Immature natural killer cell (primary cell): ENCODE measurements at regions not wholly inside any gene's neighbourhood (a gene's known extent, or its start where the extent isn't known, plus 50 kb on each side); places are given as distances from the start of the nearest gene placed in this dataset.
"Not testable (repeated sequence)": the region's sequence is repeated elsewhere in the genome, so short reads cannot be mapped to it uniquely, and the experiment has no call there.

Experiments used
- DNase-seq, 3 donors: peaks; one replicate each; pipeline ENCODE4 v3.0.0; 2022; ENCODE audit warnings: mixed read lengths in 1 of 3
- H3K27ac Mint-ChIP-seq, 6 donors: one replicate each; pipeline ENCODE4 v1.8.0; 2020; ENCODE audit warnings: mixed read lengths in 6 of 6, mild to moderate bottlenecking in 5 of 6, inconsistent platforms in 4 of 6, moderate library complexity in 3 of 6
- H3K27me3 Mint-ChIP-seq, 3 donors: one replicate each; pipeline ENCODE4 v1.8.0; 2020 to 2021; ENCODE audit warnings: low read depth in 3 of 3, mild to moderate bottlenecking in 3 of 3, mixed read lengths in 3 of 3, moderate library complexity in 3 of 3, inconsistent platforms in 1 of 3
- H3K36me3 Mint-ChIP-seq, 3 donors: one replicate each; pipeline ENCODE4 v1.8.0; 2020; ENCODE audit warnings: mixed read lengths in 3 of 3, inconsistent platforms in 2 of 3, mild to moderate bottlenecking in 2 of 3
- H3K4me1 Mint-ChIP-seq, 2 donors: one replicate each; pipeline ENCODE4 v1.8.0; 2020; ENCODE audit warnings: inconsistent platforms in 2 of 2, mild to moderate bottlenecking in 2 of 2, mixed read lengths in 2 of 2, moderate library complexity in 1 of 2
- H3K4me3 Mint-ChIP-seq, 5 donors: one replicate each; pipeline ENCODE4 v1.8.0; 2020; ENCODE audit warnings: mild to moderate bottlenecking in 5 of 5, mixed read lengths in 5 of 5, inconsistent platforms in 3 of 5, moderate library complexity in 3 of 5
- H3K9me3 Mint-ChIP-seq, 6 donors: one replicate each; pipeline ENCODE4 v1.8.0; 2020; ENCODE audit warnings: mild to moderate bottlenecking in 6 of 6, mixed read lengths in 6 of 6, inconsistent platforms in 4 of 6, moderate library complexity in 3 of 6

DNA sequence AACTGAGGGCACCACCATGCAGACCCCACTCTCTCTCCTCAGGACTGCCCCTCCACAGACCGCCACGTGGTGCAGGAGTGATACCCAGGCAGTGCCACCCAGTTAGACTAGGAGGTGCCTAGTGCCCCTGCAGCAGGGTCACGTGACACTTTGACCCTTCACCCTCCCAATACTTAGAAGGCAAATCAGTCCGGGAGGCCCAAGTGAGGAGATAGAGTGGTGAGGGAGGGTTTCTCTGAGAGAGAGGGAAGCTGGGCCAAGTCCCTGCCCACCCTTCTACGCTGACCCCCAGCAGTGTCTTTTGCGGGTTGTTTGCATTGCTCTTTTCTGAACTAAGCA, 84.6 kb downstream of the BUD13 start:
- Mint-ChIP-seq H3K4me3 (no peak overlapping the region), H3K9me3 (no peaks in the 10 kb centered on the region)

DNA sequence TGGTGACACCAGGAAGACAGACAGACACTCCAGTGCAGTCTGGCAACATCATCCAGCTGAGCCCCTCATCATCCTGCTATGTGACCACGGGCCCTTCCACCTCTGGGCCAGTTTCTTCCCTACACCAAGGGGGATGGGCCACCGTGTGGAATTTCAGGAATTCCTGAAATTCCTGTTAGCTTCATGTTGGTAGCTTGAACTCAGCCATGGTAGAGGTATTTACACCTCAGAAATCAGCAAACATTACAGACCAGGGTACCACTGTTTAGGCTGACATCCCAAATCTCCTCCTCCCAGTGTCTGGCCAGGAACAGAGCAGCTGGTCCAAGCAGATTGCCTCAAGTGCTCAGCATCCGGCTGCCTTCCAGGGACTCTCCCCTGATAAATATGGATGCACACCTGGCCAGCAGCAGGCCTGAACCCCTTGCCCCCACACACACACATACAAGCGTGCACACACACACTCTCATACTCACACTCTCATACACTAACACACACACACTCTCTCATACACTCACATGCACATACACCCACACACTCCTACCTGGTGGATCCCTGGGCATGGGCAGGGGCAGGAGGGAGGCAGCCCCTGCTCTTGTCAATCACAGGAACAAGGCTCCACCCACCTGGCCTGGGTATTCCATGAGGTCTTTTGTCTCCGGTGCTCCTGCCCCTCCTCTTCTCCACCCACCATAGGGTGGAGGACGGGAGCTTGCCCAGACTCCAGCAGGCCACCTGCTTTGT, 85.2 kb downstream of the BUD13 start:
- no peaks in the 10 kb centered on the region for H3K36me3 Mint-ChIP-seq
- H3K27ac Mint-ChIP-seq, result no peak overlapping the region
- H3K9me3 Mint-ChIP-seq, result peaks cover 0 to 2% (median 0%) of the 10 kb centered on the region in 6 donors
- DNase-seq, result no peak
- peaks cover 3 to 10% (median 5%) of the 10 kb centered on the region in 3 donors for H3K27me3 Mint-ChIP-seq
- H3K4me3 Mint-ChIP-seq, result no peak overlapping the region
- H3K4me1 Mint-ChIP-seq, result no peaks in the 10 kb centered on the region

More for the DNA sequence above, 84.6 kb downstream of the BUD13 start:
- no peak for DNase-seq
- Mint-ChIP-seq H3K4me1 (no peaks in the 10 kb centered on the region), H3K27ac (no peak overlapping the region), H3K27me3 (peaks cover 3 to 10% (median 4%) of the 10 kb centered on the region in 3 donors), H3K36me3 (no peaks in the 10 kb centered on the region)

DNA sequence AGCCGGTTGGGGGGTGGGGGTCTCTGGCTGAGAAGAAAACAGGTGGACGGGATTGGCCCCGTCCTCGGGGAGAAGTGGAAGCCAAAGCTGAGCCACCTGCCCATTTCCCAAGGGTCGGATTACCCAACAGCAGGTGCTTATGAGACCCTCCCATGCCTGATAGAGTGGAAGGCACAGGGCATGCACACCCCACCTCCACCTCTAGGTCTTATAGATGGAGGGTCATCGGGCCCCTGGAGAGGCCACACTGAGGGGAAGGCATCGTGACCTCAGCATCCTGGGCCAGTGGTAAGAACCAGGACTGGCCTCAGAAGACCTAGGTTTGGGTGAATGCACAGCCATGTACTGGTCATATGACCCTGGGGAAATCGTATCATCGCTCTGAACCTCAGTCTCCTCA, 85.9 kb downstream of the BUD13 start:
- H3K4me1 Mint-ChIP-seq, result no peaks in the 10 kb centered on the region
- peaks cover 3 to 8% (median 7%) of the 10 kb centered on the region in 3 donors for H3K27me3 Mint-ChIP-seq
- H3K9me3 Mint-ChIP-seq, result peaks cover 0 to 5% (median 0%) of the 10 kb centered on the region in 6 donors
- no peak overlapping the region for H3K4me3 Mint-ChIP-seq
- H3K27ac Mint-ChIP-seq, result no peak overlapping the region
- no peaks in the 10 kb centered on the region for H3K36me3 Mint-ChIP-seq
- no peak for DNase-seq

DNA sequence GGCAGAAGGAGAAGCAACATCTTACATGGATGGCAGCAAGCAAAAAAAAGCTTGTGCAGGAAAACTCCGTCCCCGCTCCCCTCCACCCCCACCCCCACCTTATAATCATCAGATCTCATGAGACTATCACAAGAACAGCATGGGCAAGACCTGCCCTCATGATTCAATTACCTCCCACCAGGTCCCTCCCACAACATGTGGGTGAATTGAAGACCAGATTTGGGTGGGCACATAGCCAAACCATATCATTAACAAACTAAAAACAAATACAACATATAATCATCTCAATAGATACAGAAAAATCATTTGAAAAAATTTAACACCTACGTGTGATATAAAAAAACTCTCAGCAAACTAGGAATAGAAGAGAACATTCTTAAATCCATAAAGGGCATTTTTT, 88.8 kb downstream of the BUD13 start:
- H3K27me3 Mint-ChIP-seq, result peaks cover 3 to 13% (median 6%) of the 10 kb centered on the region in 3 donors
- no peaks in the 10 kb centered on the region for H3K36me3 Mint-ChIP-seq
- no peaks in the 10 kb centered on the region for H3K4me1 Mint-ChIP-seq
- DNase-seq, result no peak
- peaks cover 0 to 5% (median 0%) of the 10 kb centered on the region in 6 donors for H3K9me3 Mint-ChIP-seq
- no peak overlapping the region for H3K4me3 Mint-ChIP-seq
- no peak overlapping the region for H3K27ac Mint-ChIP-seq

DNA sequence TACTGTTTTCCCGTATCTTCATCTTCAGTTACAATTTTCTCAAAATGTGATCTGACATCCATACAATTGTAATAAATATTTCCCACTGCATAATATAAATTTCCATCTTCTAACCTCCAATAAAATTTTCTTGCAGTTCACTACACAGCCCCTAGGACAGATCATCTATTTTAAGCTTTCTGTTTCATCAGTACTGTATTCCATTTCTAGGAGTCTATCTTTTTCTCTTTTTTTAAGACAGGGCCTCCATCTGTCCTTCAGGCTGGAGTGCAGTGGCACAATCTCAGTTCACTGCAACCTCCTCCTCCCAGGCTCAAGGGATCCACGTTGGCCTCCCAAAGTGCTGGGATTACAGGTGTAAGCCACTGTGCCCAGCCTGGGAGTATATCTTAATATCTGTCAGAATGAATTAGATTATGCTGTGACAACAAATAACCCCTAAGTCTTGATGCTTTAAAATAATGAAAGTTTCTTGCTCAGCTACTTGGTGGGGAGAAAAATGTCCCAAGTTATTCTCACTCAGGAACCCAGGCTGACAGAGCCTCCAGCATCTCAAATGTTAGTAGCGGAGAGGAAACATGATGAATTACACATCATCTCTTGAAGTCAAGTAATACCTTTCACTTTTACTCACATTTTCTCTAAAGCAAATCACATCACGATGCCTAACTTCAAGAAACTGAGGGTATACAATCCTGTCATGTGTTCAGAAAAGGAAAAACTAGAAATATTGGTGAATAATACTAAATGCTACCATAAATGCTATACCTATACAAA, 92.2 kb downstream of the BUD13 start:
- no peak for DNase-seq
- no peak overlapping the region for H3K27ac Mint-ChIP-seq
- H3K4me1 Mint-ChIP-seq, result no peaks in the 10 kb centered on the region
- no peaks in the 10 kb centered on the region for H3K36me3 Mint-ChIP-seq
- H3K27me3 Mint-ChIP-seq, result peaks cover 3 to 10% (median 4%) of the 10 kb centered on the region in 3 donors
- peaks cover 0 to 5% (median 0%) of the 10 kb centered on the region in 6 donors for H3K9me3 Mint-ChIP-seq
- H3K4me3 Mint-ChIP-seq, result no peak overlapping the region

DNA sequence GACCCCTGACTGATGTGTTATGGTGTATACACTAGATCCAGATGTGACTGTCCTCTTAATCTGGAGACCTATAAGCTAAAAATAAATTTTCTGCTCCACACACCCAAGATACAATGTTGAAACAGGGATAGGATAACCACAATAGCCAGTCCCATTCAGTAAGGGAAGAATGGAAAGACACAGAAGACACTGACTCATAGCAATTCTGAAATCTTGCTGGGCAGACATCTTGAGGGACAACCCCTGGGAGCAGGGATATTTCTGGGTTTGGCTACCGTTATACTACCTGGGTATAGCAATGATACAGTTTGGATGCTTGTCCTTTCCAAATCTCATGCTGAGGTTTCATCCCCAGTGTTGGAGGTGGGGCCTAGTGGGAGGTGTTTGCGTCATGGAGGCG, 93.9 kb downstream of the BUD13 start:
- DNase-seq, result no peak
- peaks cover 3 to 10% (median 3%) of the 10 kb centered on the region in 3 donors for H3K27me3 Mint-ChIP-seq
- no peak overlapping the region for H3K4me3 Mint-ChIP-seq
- H3K4me1 Mint-ChIP-seq, result no peaks in the 10 kb centered on the region
- no peak overlapping the region for H3K27ac Mint-ChIP-seq
- peaks cover 0 to 7% (median 3%) of the 10 kb centered on the region in 6 donors for H3K9me3 Mint-ChIP-seq
- H3K36me3 Mint-ChIP-seq, result no peaks in the 10 kb centered on the region

DNA sequence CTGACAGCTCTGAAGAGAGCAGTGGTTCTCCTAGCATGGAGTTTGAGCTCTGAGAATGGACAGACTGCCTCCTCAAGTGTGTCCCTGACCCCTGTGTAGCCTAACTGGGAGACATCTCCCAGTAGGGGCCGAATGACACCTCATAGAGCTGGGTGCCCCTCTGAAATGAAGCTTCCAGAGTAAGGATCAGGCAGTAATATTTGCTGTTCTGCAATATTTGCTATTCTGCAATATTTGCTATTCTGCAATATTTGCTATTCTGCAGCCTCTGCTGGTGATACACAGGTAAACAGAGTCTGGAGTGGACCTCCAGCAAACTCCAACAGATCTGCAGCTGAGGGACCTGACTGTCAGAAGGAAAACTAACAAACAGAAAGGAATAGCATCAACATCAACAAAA, 105.5 kb downstream of the BUD13 start:
- H3K4me1 Mint-ChIP-seq, H3K27ac Mint-ChIP-seq, DNase-seq, H3K4me3 Mint-ChIP-seq: not testable (repeated sequence)
- Mint-ChIP-seq H3K36me3 (peaks cover 0 to 17% (median 5%) of the 10 kb centered on the region in 3 donors), H3K27me3 (peaks cover 3 to 29% (median 17%) of the 10 kb centered on the region in 3 donors), H3K9me3 (peaks cover 10 to 27% (median 21%) of the 10 kb centered on the region in 6 donors)

DNA sequence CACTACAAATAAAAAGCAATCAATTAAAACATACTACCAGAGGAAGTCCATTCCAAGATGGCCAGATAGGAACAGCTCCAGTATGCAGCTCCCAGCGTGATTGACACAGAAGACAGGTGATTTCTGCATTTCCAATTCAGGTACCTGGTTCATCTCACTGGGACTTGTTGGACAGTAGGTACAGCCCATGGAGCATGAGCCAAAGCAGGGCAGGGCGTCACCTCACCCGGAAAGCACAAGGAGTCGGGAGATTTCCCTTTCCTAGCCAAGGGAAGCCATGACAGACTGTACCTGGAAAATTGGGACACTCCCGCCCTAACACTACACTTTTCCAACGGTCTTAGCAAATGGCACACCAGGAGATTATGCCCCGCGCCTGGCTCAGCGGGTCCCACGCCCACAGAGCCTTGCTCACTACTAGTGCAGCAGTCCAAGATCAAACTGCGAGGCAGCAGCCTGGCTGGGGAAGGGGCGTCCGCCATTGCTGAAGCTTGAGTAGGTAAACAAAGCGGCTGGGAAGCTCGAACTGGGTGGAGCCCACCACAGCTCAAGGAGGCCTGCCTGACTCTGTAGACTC, 106.0 kb downstream of the BUD13 start:
- H3K4me1 Mint-ChIP-seq, H3K4me3 Mint-ChIP-seq, H3K27ac Mint-ChIP-seq, DNase-seq: not testable (repeated sequence)
- H3K9me3 Mint-ChIP-seq, result peaks cover 10 to 27% (median 21%) of the 10 kb centered on the region in 6 donors
- H3K27me3 Mint-ChIP-seq, result peaks cover 3 to 29% (median 17%) of the 10 kb centered on the region in 3 donors
- peaks cover 0 to 17% (median 5%) of the 10 kb centered on the region in 3 donors for H3K36me3 Mint-ChIP-seq

DNA sequence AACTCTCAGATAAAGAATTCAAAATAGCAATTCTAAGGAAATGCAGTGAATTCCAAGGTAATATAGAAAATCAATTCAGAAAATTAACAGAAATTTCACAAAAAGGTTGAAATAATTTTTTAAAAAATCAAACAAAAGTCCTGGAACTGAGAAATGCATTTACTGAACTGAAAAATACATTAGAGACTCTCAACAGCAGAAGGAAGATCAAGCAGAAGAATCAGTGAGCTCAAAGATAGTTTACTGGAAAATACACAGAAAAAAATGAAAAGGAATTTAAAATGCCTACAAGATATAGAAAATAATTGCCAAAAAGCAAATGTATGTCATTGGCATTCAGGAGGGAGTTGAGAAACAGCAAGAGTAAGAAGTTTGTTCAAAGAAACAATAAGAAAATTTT, 107.3 kb downstream of the BUD13 start:
- H3K4me1 Mint-ChIP-seq, result no peaks in the 10 kb centered on the region
- H3K27me3 Mint-ChIP-seq, result peaks cover 3 to 29% (median 17%) of the 10 kb centered on the region in 3 donors
- DNase-seq, result no peak
- peaks cover 0 to 17% (median 5%) of the 10 kb centered on the region in 3 donors for H3K36me3 Mint-ChIP-seq
- H3K27ac Mint-ChIP-seq, result no peak overlapping the region
- no peak overlapping the region for H3K4me3 Mint-ChIP-seq
- peaks cover 10 to 27% (median 21%) of the 10 kb centered on the region in 6 donors for H3K9me3 Mint-ChIP-seq

DNA sequence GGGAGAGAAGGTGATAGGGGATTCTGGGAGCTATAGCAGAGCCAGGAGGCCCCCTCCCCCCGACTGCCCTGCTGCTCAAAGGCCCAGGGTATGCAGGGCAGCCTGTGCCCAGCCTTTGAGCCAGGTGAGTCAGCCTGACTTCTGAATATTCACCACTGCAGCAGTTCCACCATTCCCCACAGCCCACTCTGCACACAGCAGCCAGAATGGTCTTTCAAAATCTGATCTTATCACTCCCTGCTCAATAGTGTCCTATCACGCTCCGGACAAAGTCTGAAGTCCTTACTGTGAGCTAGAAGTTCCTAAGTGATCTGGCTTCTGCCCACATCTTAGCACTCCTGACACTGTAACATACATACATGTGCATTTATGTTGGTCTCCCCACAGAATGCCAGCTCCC, 111.7 kb downstream of the BUD13 start:
- H3K4me1 Mint-ChIP-seq, result no peaks in the 10 kb centered on the region
- no peak for DNase-seq
- H3K27ac Mint-ChIP-seq, result no peak overlapping the region
- H3K36me3 Mint-ChIP-seq, result peaks cover 0 to 13% (median 5%) of the 10 kb centered on the region in 3 donors
- H3K9me3 Mint-ChIP-seq, result peaks cover 10 to 17% (median 14%) of the 10 kb centered on the region in 6 donors
- no peak overlapping the region for H3K4me3 Mint-ChIP-seq
- H3K27me3 Mint-ChIP-seq, result peaks cover 8 to 20% (median 8%) of the 10 kb centered on the region in 3 donors

DNA sequence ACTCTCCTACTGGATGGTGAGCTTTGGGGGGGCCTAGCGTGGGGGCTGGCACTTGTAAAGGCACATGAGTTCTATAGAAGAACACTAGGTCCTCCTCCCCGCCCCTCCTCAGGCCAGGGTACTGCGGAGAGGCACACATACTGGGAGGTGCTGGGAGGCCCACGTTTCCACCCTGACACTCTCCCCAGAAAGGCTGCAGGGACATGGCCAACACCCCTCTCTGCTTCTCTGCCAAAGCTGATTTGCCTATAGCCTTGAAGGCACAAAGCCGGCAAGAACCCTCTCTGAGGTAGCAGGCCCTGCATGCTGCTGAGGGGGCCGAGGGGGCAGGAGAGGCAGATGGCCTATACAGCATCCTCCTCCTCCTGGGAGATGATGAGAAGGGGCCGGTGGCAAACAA, 112.8 kb downstream of the BUD13 start:
- DNase-seq, result no peak
- peaks cover 2 to 12% (median 4%) of the 10 kb centered on the region in 6 donors for H3K9me3 Mint-ChIP-seq
- no peaks in the 10 kb centered on the region for H3K4me1 Mint-ChIP-seq
- no peak overlapping the region for H3K27ac Mint-ChIP-seq
- peaks cover 5 to 19% (median 12%) of the 10 kb centered on the region in 3 donors for H3K27me3 Mint-ChIP-seq
- H3K4me3 Mint-ChIP-seq, result no peak overlapping the region
- H3K36me3 Mint-ChIP-seq, result peaks cover 0 to 4% (median 0%) of the 10 kb centered on the region in 3 donors

DNA sequence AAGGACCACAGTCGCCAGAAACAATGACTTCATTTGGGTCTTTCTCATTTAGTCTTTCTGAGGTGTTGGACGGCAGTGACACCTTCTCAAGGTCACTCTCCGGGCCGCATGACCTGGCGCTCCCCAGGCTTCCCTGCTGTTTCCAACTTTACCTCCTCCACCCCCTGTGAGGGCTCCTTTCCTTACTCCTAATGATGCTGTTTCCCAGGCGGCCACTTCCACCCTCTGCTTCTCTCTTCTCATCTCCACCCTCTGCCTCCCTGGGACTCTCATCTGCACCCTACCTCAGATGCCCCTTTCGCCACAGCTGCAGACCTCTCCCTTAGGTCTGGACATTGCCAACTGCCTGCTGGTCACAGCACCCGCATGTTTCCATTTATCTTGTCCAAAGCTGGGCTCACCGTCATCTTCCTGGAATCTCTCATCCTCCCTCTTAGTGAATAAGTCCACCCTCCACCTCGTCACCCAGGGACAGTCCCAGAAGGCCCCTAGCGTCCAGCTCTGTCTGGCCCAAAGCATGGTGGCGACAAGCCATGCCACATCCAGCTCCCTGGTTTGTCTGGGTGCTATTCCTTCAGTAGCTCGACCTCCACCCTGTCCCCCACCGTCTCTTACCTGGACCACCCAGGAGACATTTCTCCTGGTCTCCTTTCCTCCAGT, 113.8 kb downstream of the BUD13 start:
- H3K27me3 Mint-ChIP-seq, result peaks cover 4 to 21% (median 12%) of the 10 kb centered on the region in 3 donors
- H3K4me1 Mint-ChIP-seq, result no peaks in the 10 kb centered on the region
- no peak overlapping the region for H3K4me3 Mint-ChIP-seq
- peaks cover 0 to 14% (median 2%) of the 10 kb centered on the region in 6 donors for H3K9me3 Mint-ChIP-seq
- H3K27ac Mint-ChIP-seq, result no peak overlapping the region
- DNase-seq, result no peak
- peaks cover 0 to 4% (median 0%) of the 10 kb centered on the region in 3 donors for H3K36me3 Mint-ChIP-seq
